Body of pancreas (tissue), 4 donors: ENCODE measurements at regions not wholly inside any gene's neighbourhood (a gene's known extent, or its start where the extent isn't known, plus 50 kb on each side); places are given as distances from the start of the nearest gene placed in this dataset.

Experiments
- POLR2A ChIP-seq, 3 donors: fragments of 450-650 bp; IDR thresholded peaks; one replicate each; pipeline ENCODE4 v1.6.1; 2016; ENCODE audit warnings: antibody characterized with exemption in 3 of 3, mild to moderate bottlenecking in 2 of 3
- TF ChIP-seq, protein P1 (sequence below), 7 experiments: fragments of 450-650 bp in 4 of 7; fragments of 200-600 bp in 3 of 7; sonication (generic) in 3 of 7; IDR thresholded peaks; one replicate each; pipeline ENCODE4 v1.5.1; 2016 to 2019; ENCODE audit warnings: antibody characterized with exemption in 7 of 7

DNA sequence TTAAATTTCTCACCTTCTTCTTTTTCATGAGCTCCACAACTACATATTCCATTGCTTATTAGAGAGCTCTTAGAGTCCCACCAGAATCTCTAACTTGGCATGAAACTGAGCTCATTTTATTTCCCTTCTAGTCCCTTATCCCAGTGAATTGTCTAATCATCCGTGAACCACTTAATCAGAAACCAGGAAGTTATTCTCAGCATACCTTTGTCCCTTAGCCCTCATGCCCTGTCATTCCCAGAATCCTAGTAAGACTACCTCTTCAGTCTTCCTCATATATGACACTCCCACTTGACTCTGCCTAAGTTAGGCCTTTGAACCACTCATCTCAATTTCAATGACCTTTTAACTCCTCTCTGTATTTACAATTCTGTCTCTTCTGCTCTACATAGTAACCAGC, 93.0 kb upstream of the PAPPA start:
- TF ChIP-seq, protein P1, sequence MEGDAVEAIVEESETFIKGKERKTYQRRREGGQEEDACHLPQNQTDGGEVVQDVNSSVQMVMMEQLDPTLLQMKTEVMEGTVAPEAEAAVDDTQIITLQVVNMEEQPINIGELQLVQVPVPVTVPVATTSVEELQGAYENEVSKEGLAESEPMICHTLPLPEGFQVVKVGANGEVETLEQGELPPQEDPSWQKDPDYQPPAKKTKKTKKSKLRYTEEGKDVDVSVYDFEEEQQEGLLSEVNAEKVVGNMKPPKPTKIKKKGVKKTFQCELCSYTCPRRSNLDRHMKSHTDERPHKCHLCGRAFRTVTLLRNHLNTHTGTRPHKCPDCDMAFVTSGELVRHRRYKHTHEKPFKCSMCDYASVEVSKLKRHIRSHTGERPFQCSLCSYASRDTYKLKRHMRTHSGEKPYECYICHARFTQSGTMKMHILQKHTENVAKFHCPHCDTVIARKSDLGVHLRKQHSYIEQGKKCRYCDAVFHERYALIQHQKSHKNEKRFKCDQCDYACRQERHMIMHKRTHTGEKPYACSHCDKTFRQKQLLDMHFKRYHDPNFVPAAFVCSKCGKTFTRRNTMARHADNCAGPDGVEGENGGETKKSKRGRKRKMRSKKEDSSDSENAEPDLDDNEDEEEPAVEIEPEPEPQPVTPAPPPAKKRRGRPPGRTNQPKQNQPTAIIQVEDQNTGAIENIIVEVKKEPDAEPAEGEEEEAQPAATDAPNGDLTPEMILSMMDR (IDR thresholded peaks at IDR 0.05) = no peak
- no peak for TF ChIP-seq POLR2A (IDR thresholded peaks at IDR 0.05)
